GM06990 (cell line): ENCODE measurements at regions not wholly inside any gene's neighbourhood (a gene's known extent, or its start where the extent isn't known, plus 50 kb on each side); places are given as distances from the start of the nearest gene placed in this dataset.

Experiments
- DNase-seq: peaks from one replicate; pipeline ENCODE4 v3.0.0-alpha.2; 2011; ENCODE audit not compliant: insufficient read length; ENCODE audit errors: extremely low read depth
- H3K27me3 ChIP-seq: replicated peaks from 2 replicates; pipeline ENCODE4 v1.6.0; 2011; ENCODE audit warnings: low read length; ENCODE audit not compliant: control insufficient read depth, insufficient read depth
- H3K36me3 ChIP-seq: 2 replicates; pipeline ENCODE4 v1.5.1; 2011; ENCODE audit warnings: low read length; ENCODE audit not compliant: control insufficient read depth, insufficient read depth
- H3K4me3 ChIP-seq: replicated peaks from 2 replicates; pipeline ENCODE4 v1.5.1; 2011; ENCODE audit warnings: low read depth, mild to moderate bottlenecking, control low read depth, low read length
- TF ChIP-seq, protein P1 (sequence below): IDR thresholded peaks from 2 replicates; pipeline ENCODE4 v1.5.1; 2011; ENCODE audit warnings: low read length, control low read depth, mild to moderate bottlenecking, inconsistent platforms; ENCODE audit not compliant: insufficient read depth, poor library complexity, severe bottlenecking

DNA sequence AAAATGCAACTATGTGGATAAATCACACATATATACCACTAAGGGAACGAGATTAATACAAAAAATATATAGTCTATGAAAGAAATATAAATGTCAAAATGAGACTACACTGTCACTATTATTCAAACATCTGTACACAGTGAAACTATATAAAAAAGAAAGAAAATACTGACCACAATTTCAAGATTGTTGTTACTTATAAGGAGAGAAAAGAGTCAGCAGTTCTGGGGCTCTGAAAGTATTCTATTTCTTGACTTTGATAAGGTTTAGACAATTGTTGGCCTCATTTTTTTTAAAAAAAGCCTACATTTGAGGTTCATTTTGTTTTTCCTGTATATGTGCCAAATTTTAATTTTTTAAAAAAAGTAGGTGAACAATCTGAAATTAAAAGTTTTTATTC lies 319.3 kb upstream of the CHRM3 start:
- H3K36me3 ChIP-seq: no peaks in the 10 kb centered on the region
- no peak overlapping the region for H3K4me3 ChIP-seq
- no peaks in the 10 kb centered on the region for H3K27me3 ChIP-seq
- TF ChIP-seq, protein P1, sequence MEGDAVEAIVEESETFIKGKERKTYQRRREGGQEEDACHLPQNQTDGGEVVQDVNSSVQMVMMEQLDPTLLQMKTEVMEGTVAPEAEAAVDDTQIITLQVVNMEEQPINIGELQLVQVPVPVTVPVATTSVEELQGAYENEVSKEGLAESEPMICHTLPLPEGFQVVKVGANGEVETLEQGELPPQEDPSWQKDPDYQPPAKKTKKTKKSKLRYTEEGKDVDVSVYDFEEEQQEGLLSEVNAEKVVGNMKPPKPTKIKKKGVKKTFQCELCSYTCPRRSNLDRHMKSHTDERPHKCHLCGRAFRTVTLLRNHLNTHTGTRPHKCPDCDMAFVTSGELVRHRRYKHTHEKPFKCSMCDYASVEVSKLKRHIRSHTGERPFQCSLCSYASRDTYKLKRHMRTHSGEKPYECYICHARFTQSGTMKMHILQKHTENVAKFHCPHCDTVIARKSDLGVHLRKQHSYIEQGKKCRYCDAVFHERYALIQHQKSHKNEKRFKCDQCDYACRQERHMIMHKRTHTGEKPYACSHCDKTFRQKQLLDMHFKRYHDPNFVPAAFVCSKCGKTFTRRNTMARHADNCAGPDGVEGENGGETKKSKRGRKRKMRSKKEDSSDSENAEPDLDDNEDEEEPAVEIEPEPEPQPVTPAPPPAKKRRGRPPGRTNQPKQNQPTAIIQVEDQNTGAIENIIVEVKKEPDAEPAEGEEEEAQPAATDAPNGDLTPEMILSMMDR: no peak
- no peak for DNase-seq

DNA sequence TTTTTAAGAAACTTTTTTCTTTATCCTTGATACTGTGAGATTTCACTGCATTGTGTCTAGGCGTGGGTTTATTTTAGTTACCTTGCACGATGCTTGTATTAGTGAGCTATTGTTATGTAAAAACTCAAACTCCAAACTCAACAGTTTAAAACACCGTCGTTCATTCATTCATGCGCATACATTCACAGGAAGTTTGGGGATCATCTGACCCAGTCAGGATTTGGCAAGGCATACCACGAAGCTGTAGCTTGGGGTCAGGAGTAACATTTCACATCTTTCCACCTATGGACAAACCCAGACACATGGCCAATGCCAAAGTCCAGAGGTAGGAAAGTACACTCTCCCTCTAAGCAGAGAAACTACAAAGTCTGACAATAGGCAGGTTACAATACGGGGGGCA lies 324.6 kb upstream of the CHRM3 start:
- H3K27me3 ChIP-seq: no peaks in the 10 kb centered on the region
- no peak for DNase-seq
- H3K4me3 ChIP-seq: no peak overlapping the region
- TF ChIP-seq, protein P1: no peak
- no peaks in the 10 kb centered on the region for H3K36me3 ChIP-seq

DNA sequence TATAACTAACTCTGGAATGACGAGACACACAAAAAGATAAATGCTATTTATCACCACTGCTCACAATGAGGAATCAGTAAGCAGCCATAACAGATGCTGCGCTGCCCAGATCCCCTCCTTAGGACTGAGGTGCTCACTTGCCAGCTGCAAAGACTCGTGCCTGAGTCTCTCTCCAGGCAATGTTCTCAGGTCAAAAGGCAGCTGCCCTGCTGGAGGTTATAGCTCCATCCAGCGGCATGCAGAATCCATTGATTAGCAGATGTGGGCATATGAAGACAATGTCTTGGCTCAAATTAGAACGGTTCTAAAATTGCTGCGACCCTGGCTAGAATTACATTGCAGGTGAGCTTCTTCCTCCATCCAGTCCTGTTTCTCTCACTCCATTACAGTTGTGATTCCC lies 328.2 kb upstream of the CHRM3 start:
- no peak overlapping the region for H3K4me3 ChIP-seq
- no peaks in the 10 kb centered on the region for H3K27me3 ChIP-seq
- DNase-seq: no peak
- no peaks in the 10 kb centered on the region for H3K36me3 ChIP-seq
- TF ChIP-seq, protein P1: no peak

DNA sequence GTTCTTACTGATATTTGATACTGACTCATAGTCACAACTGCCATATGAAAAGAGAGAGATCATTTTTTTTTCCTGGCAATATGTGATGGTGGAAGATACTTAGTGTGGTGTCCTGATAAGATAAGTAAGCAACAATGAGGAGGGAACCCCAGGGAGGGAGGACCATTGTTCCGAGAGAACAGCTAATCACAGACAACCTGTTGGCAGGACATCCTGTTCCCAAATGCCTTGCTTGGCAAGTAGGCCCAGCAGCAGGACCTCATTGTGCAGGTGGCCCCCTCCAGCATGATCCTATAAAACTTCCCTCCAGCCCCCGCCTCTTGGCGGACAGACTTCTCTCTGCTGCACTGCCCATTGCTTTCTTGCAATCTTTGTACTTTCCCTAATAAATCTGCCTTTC lies 329.4 kb upstream of the CHRM3 start:
- no peak for DNase-seq
- TF ChIP-seq, protein P1: no peak
- no peaks in the 10 kb centered on the region for H3K36me3 ChIP-seq
- H3K4me3 ChIP-seq: no peak overlapping the region
- no peaks in the 10 kb centered on the region for H3K27me3 ChIP-seq

DNA sequence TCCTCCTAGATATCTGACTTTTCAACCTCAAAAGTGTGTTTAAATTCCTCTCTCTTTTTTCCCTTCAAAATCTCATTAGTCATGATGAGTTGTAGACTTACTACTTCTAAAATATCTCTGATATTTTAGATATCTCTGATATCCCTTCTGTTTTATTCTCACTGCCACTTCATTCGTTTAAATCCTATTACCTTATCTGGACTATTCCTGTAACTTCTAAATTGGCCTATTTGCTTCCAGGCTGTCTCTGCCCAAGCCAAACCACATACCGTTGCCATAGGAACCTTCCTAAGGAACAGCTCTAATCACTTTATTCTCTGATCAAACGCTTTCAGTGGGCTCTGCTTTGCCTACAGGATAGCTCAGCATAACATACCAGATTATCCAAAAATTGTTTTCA lies 333.1 kb upstream of the CHRM3 start:
- H3K27me3 ChIP-seq: no peaks in the 10 kb centered on the region
- no peaks in the 10 kb centered on the region for H3K36me3 ChIP-seq
- no peak overlapping the region for H3K4me3 ChIP-seq
- no peak for DNase-seq
- TF ChIP-seq, protein P1: no peak

DNA sequence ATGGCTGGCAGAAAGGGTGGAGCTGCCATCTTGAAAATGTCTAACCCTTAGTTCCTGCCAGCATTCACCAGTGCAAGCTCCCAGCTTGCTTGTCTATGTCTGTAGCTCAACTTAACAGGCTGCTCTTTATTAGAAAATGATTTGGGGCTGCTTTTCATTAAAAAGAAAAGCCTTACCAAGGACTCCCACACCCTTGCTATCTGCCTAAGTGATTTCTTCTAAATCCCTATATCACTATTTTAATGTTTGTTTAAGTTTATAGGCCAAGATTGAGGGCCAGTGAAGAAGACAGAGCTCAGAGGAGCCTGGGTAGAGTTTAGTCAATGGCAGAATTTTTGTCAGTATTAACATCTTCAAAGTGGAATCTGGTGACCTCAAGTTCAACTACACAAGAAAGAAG lies 336.8 kb upstream of the CHRM3 start:
- TF ChIP-seq, protein P1: no peak
- H3K4me3 ChIP-seq: no peak overlapping the region
- no peaks in the 10 kb centered on the region for H3K36me3 ChIP-seq
- DNase-seq: no peak
- H3K27me3 ChIP-seq: no peaks in the 10 kb centered on the region
